ENCODE measurements at regions not wholly inside any gene's neighbourhood (a gene's known extent, or its start where the extent isn't known, plus 50 kb on each side); places are given as distances from the start of the nearest gene placed in this dataset.

- H3K27me3 ChIP-seq (ENCODE audit: control insufficient read depth in 1 of 2, insufficient read depth in 2 of 2, low read length in 2 of 2) = no peaks in the 10 kb centered on the region
- H3K4me1 ChIP-seq (ENCODE audit: control insufficient read depth, insufficient read depth, low read length) = no peaks in the 10 kb centered on the region
- H3K9me3 ChIP-seq (ENCODE audit: control insufficient read depth in 2 of 2, low read length in 2 of 2) = no peaks in the 10 kb centered on the region
- no peak overlapping the region for H3K9ac ChIP-seq (ENCODE audit: low read length in 2 of 2)
- no peak overlapping the region for H3K4me3 ChIP-seq (ENCODE audit: low read length in 2 of 2)
- no peaks in the 10 kb centered on the region for H3K36me3 ChIP-seq (ENCODE audit: control insufficient read depth in 2 of 2, insufficient read depth in 2 of 2, low read length in 2 of 2)
- H3K27ac ChIP-seq (ENCODE audit: low read length) = no peak overlapping the region
These were observed 1010.0 kb upstream of the CELF4 start for GRCh38 chr18:38575648-38576047.

GRCh38 chr18:38575023-38575422 is 1009.4 kb upstream of the CELF4 start:
- no peak overlapping the region for H3K9ac ChIP-seq (ENCODE audit: low read length in 2 of 2)
- no peak overlapping the region for H3K4me3 ChIP-seq (ENCODE audit: low read length in 2 of 2)
- no peaks in the 10 kb centered on the region for H3K4me1 ChIP-seq (ENCODE audit: control insufficient read depth, insufficient read depth, low read length)
- H3K27me3 ChIP-seq (ENCODE audit: control insufficient read depth in 1 of 2, insufficient read depth in 2 of 2, low read length in 2 of 2) = no peaks in the 10 kb centered on the region
- no peak overlapping the region for H3K27ac ChIP-seq (ENCODE audit: low read length)
- H3K9me3 ChIP-seq (ENCODE audit: control insufficient read depth in 2 of 2, low read length in 2 of 2) = no peaks in the 10 kb centered on the region
- no peaks in the 10 kb centered on the region for H3K36me3 ChIP-seq (ENCODE audit: control insufficient read depth in 2 of 2, insufficient read depth in 2 of 2, low read length in 2 of 2)

- Histone ChIP-seq H3K27ac (ENCODE audit: low read length) (no peak overlapping the region), H3K27me3 (ENCODE audit: control insufficient read depth in 1 of 2, insufficient read depth in 2 of 2, low read length in 2 of 2) (no peaks in the 10 kb centered on the region), H3K9ac (ENCODE audit: low read length in 2 of 2) (no peak overlapping the region), H3K4me3 (ENCODE audit: low read length in 2 of 2) (no peak overlapping the region), H3K9me3 (ENCODE audit: control insufficient read depth in 2 of 2, low read length in 2 of 2) (no peaks in the 10 kb centered on the region), H3K36me3 (ENCODE audit: control insufficient read depth in 2 of 2, insufficient read depth in 2 of 2, low read length in 2 of 2) (no peaks in the 10 kb centered on the region), H3K4me1 (ENCODE audit: control insufficient read depth, insufficient read depth, low read length) (no peaks in the 10 kb centered on the region)
These were observed 1007.0 kb upstream of the CELF4 start for GRCh38 chr18:38572554-38573111.

- Histone ChIP-seq H3K4me3 (ENCODE audit: low read length in 2 of 2) (no peak overlapping the region), H3K4me1 (ENCODE audit: control insufficient read depth, insufficient read depth, low read length) (no peaks in the 10 kb centered on the region), H3K27me3 (ENCODE audit: control insufficient read depth in 1 of 2, insufficient read depth in 2 of 2, low read length in 2 of 2) (no peaks in the 10 kb centered on the region), H3K9me3 (ENCODE audit: control insufficient read depth in 2 of 2, low read length in 2 of 2) (no peaks in the 10 kb centered on the region), H3K9ac (ENCODE audit: low read length in 2 of 2) (no peak overlapping the region), H3K27ac (ENCODE audit: low read length) (no peak overlapping the region), H3K36me3 (ENCODE audit: control insufficient read depth in 2 of 2, insufficient read depth in 2 of 2, low read length in 2 of 2) (no peaks in the 10 kb centered on the region)
These were observed 1006.1 kb upstream of the CELF4 start for GRCh38 chr18:38571651-38572050.

GRCh38 chr18:38565513-38565912 is 999.9 kb upstream of the CELF4 start:
- Histone ChIP-seq H3K27ac (ENCODE audit: low read length) (no peak overlapping the region), H3K27me3 (ENCODE audit: control insufficient read depth in 1 of 2, insufficient read depth in 2 of 2, low read length in 2 of 2) (no peaks in the 10 kb centered on the region), H3K4me1 (ENCODE audit: control insufficient read depth, insufficient read depth, low read length) (no peaks in the 10 kb centered on the region), H3K9ac (ENCODE audit: low read length in 2 of 2) (no peak overlapping the region), H3K9me3 (ENCODE audit: control insufficient read depth in 2 of 2, low read length in 2 of 2) (no peaks in the 10 kb centered on the region), H3K36me3 (ENCODE audit: control insufficient read depth in 2 of 2, insufficient read depth in 2 of 2, low read length in 2 of 2) (no peaks in the 10 kb centered on the region), H3K4me3 (ENCODE audit: low read length in 2 of 2) (no peak overlapping the region)

GRCh38 chr18:38563396-38563980 is 997.9 kb upstream of the CELF4 start:
- no peak overlapping the region for H3K4me3 ChIP-seq (ENCODE audit: low read length in 2 of 2)
- H3K9me3 ChIP-seq (ENCODE audit: control insufficient read depth in 2 of 2, low read length in 2 of 2) = no peaks in the 10 kb centered on the region
- H3K27ac ChIP-seq (ENCODE audit: low read length) = no peak overlapping the region
- no peaks in the 10 kb centered on the region for H3K27me3 ChIP-seq (ENCODE audit: control insufficient read depth in 1 of 2, insufficient read depth in 2 of 2, low read length in 2 of 2)
- H3K9ac ChIP-seq (ENCODE audit: low read length in 2 of 2) = no peak overlapping the region
- H3K36me3 ChIP-seq (ENCODE audit: control insufficient read depth in 2 of 2, insufficient read depth in 2 of 2, low read length in 2 of 2) = no peaks in the 10 kb centered on the region
- H3K4me1 ChIP-seq (ENCODE audit: control insufficient read depth, insufficient read depth, low read length) = no peaks in the 10 kb centered on the region

- Histone ChIP-seq H3K4me3 (ENCODE audit: low read length in 2 of 2) (no peak overlapping the region), H3K36me3 (ENCODE audit: control insufficient read depth in 2 of 2, insufficient read depth in 2 of 2, low read length in 2 of 2) (no peaks in the 10 kb centered on the region), H3K9ac (ENCODE audit: low read length in 2 of 2) (no peak overlapping the region), H3K27me3 (ENCODE audit: control insufficient read depth in 1 of 2, insufficient read depth in 2 of 2, low read length in 2 of 2) (no peaks in the 10 kb centered on the region), H3K4me1 (ENCODE audit: control insufficient read depth, insufficient read depth, low read length) (no peaks in the 10 kb centered on the region), H3K27ac (ENCODE audit: low read length) (no peak overlapping the region), H3K9me3 (ENCODE audit: control insufficient read depth in 2 of 2, low read length in 2 of 2) (no peaks in the 10 kb centered on the region)
These were observed 991.4 kb upstream of the CELF4 start for GRCh38 chr18:38557006-38557405.

GRCh38 chr18:38552732-38553321 is 987.2 kb upstream of the CELF4 start:
- Histone ChIP-seq H3K27ac (ENCODE audit: low read length) (no peak overlapping the region), H3K9me3 (ENCODE audit: control insufficient read depth in 2 of 2, low read length in 2 of 2) (no peaks in the 10 kb centered on the region), H3K9ac (ENCODE audit: low read length in 2 of 2) (no peak overlapping the region), H3K4me1 (ENCODE audit: control insufficient read depth, insufficient read depth, low read length) (no peaks in the 10 kb centered on the region), H3K27me3 (ENCODE audit: control insufficient read depth in 1 of 2, insufficient read depth in 2 of 2, low read length in 2 of 2) (no peaks in the 10 kb centered on the region), H3K4me3 (ENCODE audit: low read length in 2 of 2) (no peak overlapping the region), H3K36me3 (ENCODE audit: control insufficient read depth in 2 of 2, insufficient read depth in 2 of 2, low read length in 2 of 2) (no peaks in the 10 kb centered on the region)

- H3K27ac ChIP-seq (ENCODE audit: low read length) = no peak overlapping the region
These were observed 986.3 kb upstream of the CELF4 start for GRCh38 chr18:38551881-38552280.

GRCh38 chr18:38545071-38545470 is 979.5 kb upstream of the CELF4 start:
- Histone ChIP-seq H3K4me1 (ENCODE audit: control insufficient read depth, insufficient read depth, low read length) (no peaks in the 10 kb centered on the region), H3K27ac (ENCODE audit: low read length) (no peak overlapping the region), H3K27me3 (ENCODE audit: control insufficient read depth in 1 of 2, insufficient read depth in 2 of 2, low read length in 2 of 2) (no peaks in the 10 kb centered on the region), H3K9me3 (ENCODE audit: control insufficient read depth in 2 of 2, low read length in 2 of 2) (no peaks in the 10 kb centered on the region), H3K9ac (ENCODE audit: low read length in 2 of 2) (no peak overlapping the region), H3K36me3 (ENCODE audit: control insufficient read depth in 2 of 2, insufficient read depth in 2 of 2, low read length in 2 of 2) (no peaks in the 10 kb centered on the region), H3K4me3 (ENCODE audit: low read length in 2 of 2) (no peak overlapping the region)

More at GRCh38 chr18:38551881-38552280, 986.3 kb upstream of the CELF4 start:
- Histone ChIP-seq H3K9ac (ENCODE audit: low read length in 2 of 2) (no peak overlapping the region), H3K4me3 (ENCODE audit: low read length in 2 of 2) (no peak overlapping the region), H3K36me3 (ENCODE audit: control insufficient read depth in 2 of 2, insufficient read depth in 2 of 2, low read length in 2 of 2) (no peaks in the 10 kb centered on the region), H3K9me3 (ENCODE audit: control insufficient read depth in 2 of 2, low read length in 2 of 2) (no peaks in the 10 kb centered on the region), H3K27me3 (ENCODE audit: control insufficient read depth in 1 of 2, insufficient read depth in 2 of 2, low read length in 2 of 2) (no peaks in the 10 kb centered on the region), H3K4me1 (ENCODE audit: control insufficient read depth, insufficient read depth, low read length) (no peaks in the 10 kb centered on the region)

GRCh38 chr18:38539856-38540255 is 974.3 kb upstream of the CELF4 start:
- no peak overlapping the region for H3K9ac ChIP-seq (ENCODE audit: low read length in 2 of 2)
- peaks cover 0 to 5% of the 10 kb centered on the region in 2 donors for H3K9me3 ChIP-seq (ENCODE audit: control insufficient read depth in 2 of 2, low read length in 2 of 2)
- H3K36me3 ChIP-seq (ENCODE audit: control insufficient read depth in 2 of 2, insufficient read depth in 2 of 2, low read length in 2 of 2) = no peaks in the 10 kb centered on the region
- no peaks in the 10 kb centered on the region for H3K27me3 ChIP-seq (ENCODE audit: control insufficient read depth in 1 of 2, insufficient read depth in 2 of 2, low read length in 2 of 2)
- H3K4me3 ChIP-seq (ENCODE audit: low read length in 2 of 2) = no peak overlapping the region
- no peaks in the 10 kb centered on the region for H3K4me1 ChIP-seq (ENCODE audit: control insufficient read depth, insufficient read depth, low read length)
- H3K27ac ChIP-seq (ENCODE audit: low read length) = no peak overlapping the region

Data from stomach smooth muscle (tissue), 2 donors.